ENCODE measurements at regions not wholly inside any gene's neighbourhood (a gene's known extent, or its start where the extent isn't known, plus 50 kb on each side); places are given as distances from the start of the nearest gene placed in this dataset.

DNA sequence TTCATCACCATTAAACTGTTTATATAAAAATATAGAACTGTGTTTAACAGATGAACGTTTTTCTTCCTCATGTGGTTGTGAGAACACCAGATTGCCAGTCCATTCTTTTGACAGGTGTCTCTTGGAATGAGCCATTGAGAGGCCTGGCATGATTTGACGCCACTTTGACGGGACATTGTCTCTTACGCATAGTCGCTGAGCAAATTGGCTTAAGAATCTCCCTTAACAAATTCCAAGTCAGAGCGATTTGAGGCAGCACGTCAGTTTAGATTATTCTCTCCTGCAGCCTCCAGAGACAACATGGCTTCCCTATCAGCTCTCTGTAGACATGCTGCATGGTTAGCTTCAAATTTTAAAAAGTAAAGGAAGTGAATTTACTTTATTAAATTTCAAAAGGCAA lies 510.7 kb upstream of the ACO1 start:
- TF ChIP-seq, protein P1, sequence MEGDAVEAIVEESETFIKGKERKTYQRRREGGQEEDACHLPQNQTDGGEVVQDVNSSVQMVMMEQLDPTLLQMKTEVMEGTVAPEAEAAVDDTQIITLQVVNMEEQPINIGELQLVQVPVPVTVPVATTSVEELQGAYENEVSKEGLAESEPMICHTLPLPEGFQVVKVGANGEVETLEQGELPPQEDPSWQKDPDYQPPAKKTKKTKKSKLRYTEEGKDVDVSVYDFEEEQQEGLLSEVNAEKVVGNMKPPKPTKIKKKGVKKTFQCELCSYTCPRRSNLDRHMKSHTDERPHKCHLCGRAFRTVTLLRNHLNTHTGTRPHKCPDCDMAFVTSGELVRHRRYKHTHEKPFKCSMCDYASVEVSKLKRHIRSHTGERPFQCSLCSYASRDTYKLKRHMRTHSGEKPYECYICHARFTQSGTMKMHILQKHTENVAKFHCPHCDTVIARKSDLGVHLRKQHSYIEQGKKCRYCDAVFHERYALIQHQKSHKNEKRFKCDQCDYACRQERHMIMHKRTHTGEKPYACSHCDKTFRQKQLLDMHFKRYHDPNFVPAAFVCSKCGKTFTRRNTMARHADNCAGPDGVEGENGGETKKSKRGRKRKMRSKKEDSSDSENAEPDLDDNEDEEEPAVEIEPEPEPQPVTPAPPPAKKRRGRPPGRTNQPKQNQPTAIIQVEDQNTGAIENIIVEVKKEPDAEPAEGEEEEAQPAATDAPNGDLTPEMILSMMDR (IDR thresholded peaks at IDR 0.05; ENCODE audit: extremely low read depth in 1 of 2, insufficient read depth in 1 of 2, low read depth in 1 of 2, low read length in 2 of 2): no peak
- no peak for TF ChIP-seq EZH2 (IDR thresholded peaks at IDR 0.05; ENCODE audit: borderline replicate concordance, low read depth, low read length, severe bottlenecking)
